ENCODE measurements at regions not wholly inside any gene's neighbourhood (a gene's known extent, or its start where the extent isn't known, plus 50 kb on each side); places are given as distances from the start of the nearest gene placed in this dataset.

DNA sequence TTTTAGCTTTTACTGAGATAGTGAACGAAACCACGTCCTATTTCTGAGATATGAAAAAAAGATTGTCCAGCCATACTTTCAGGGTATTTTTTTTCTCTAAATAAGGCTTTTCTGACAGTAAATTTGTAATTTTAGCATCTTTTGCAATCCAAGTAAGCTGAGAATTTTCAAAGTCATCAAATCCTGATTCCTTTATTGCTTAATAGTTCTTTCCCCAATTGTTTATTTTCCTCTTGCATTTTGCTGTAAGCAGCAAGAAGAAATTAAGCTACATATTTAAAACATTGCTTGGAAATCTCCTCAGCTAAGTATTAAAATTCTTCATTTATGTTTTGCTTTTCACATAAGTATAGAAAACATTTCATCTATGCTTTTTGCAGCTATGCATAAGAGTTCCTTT is 493.3 kb upstream of the CCDC179 start:
- TF ChIP-seq, protein P1, sequence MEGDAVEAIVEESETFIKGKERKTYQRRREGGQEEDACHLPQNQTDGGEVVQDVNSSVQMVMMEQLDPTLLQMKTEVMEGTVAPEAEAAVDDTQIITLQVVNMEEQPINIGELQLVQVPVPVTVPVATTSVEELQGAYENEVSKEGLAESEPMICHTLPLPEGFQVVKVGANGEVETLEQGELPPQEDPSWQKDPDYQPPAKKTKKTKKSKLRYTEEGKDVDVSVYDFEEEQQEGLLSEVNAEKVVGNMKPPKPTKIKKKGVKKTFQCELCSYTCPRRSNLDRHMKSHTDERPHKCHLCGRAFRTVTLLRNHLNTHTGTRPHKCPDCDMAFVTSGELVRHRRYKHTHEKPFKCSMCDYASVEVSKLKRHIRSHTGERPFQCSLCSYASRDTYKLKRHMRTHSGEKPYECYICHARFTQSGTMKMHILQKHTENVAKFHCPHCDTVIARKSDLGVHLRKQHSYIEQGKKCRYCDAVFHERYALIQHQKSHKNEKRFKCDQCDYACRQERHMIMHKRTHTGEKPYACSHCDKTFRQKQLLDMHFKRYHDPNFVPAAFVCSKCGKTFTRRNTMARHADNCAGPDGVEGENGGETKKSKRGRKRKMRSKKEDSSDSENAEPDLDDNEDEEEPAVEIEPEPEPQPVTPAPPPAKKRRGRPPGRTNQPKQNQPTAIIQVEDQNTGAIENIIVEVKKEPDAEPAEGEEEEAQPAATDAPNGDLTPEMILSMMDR (IDR thresholded peaks at IDR 0.05): no peak
- no peak for TF ChIP-seq ZFX (IDR thresholded peaks at IDR 0.05; ENCODE audit: borderline replicate concordance)
